Lung (tissue), 11 donors: ENCODE measurements at regions not wholly inside any gene's neighbourhood (a gene's known extent, or its start where the extent isn't known, plus 50 kb on each side); places are given as distances from the start of the nearest gene placed in this dataset.

ENCODE experiments used
- ATAC-seq: fragments of 200-7000 bp; cut with Tn5 transposase; one replicate; pipeline ENCODE4 v1.9.1; 2020; ENCODE audit warnings: moderate number of reproducible peaks; ENCODE audit not compliant: insufficient read depth, low FRiP score
- DNase-seq, 3 donors: peaks; one replicate each; pipeline ENCODE4 v3.0.0-alpha.2; 2013 to 2017
- H3K27ac ChIP-seq, 2 donors: one replicate each; pipeline ENCODE4 v1.5.1; 2013; ENCODE audit warnings: mild to moderate bottlenecking in 2 of 2, moderate library complexity in 2 of 2, control low read depth in 1 of 2, inconsistent platforms in 1 of 2, low read depth in 1 of 2, low read length in 1 of 2
- H3K27me3 ChIP-seq, 3 donors: one replicate each; pipeline ENCODE4 v1.5.1; 2013; ENCODE audit warnings: low read length in 2 of 3; ENCODE audit not compliant: control insufficient read depth in 3 of 3, insufficient read depth in 3 of 3
- H3K36me3 ChIP-seq, 4 donors: one replicate each; pipeline ENCODE4 v1.5.1; 2013; ENCODE audit warnings: low read length in 4 of 4, mild to moderate bottlenecking in 1 of 4, moderate library complexity in 1 of 4; ENCODE audit not compliant: control insufficient read depth in 4 of 4, insufficient read depth in 4 of 4
- H3K4me1 ChIP-seq, 5 donors: one replicate each; pipeline ENCODE4 v1.5.1; 2013; ENCODE audit warnings: low read length in 5 of 5, mild to moderate bottlenecking in 2 of 5, moderate library complexity in 1 of 5; ENCODE audit not compliant: control insufficient read depth in 5 of 5, insufficient read depth in 5 of 5
- H3K4me3 ChIP-seq: one replicate; pipeline ENCODE4 v1.5.1; 2013; ENCODE audit warnings: mild to moderate bottlenecking, control low read depth, moderate library complexity
- H3K9ac ChIP-seq, 2 donors: one replicate each; pipeline ENCODE4 v1.5.1; 2013; ENCODE audit warnings: low read length in 2 of 2, control low read depth in 1 of 2; ENCODE audit not compliant: insufficient read depth in 1 of 2
- H3K9me3 ChIP-seq, 4 donors: one replicate each; pipeline ENCODE4 v1.5.1; 2013; ENCODE audit warnings: low read length in 3 of 4, mild to moderate bottlenecking in 1 of 4, moderate library complexity in 1 of 4; ENCODE audit not compliant: control insufficient read depth in 4 of 4, insufficient read depth in 3 of 4
- CTCF ChIP-seq: IDR thresholded peaks from 2 replicates; pipeline ENCODE4 v1.5.1; 2012; ENCODE audit warnings: mild to moderate bottlenecking; ENCODE audit errors: control extremely low read depth, extremely low read depth
- WGBS, 2 donors: extraction: QIAGEN DNeasy Blood & Tissue Kit; methylation state at CpG; one replicate each; pipeline ENCODE4 v1.1.7; 2013; 5-methylcytosine and 5-hydroxymethylcytosine counted together
- donor health status: control.
- donor health status: control.
- donor health status: Bipolar disorder and iron deficiency.
- donor health status: healthy.
- donor health status: DM: yes; HTN: yes; CAD: no.

- WGBS, 2 donors, result 21 to 33% methylated on average over 2 of the region's 2 CpGs
- DNase-seq, result no peak
- ATAC-seq, result no peak
Observed at GRCh38 chr1:5570931-5571330, 421.3 kb downstream of the NPHP4 start.

GRCh38 chr1:5568321-5568720, 423.9 kb downstream of the NPHP4 start:
- no peak overlapping the region for H3K27ac ChIP-seq
- no peak for ATAC-seq
- no peaks in the 10 kb centered on the region for H3K36me3 ChIP-seq
- H3K4me3 ChIP-seq, result no peak overlapping the region
- no peak for TF ChIP-seq CTCF
- peaks cover 0 to 10% (median 2%) of the 10 kb centered on the region in 4 donors for H3K9me3 ChIP-seq
- no peak for DNase-seq
- H3K9ac ChIP-seq, result no peak overlapping the region
- H3K27me3 ChIP-seq, result no peaks in the 10 kb centered on the region
- H3K4me1 ChIP-seq, result no peaks in the 10 kb centered on the region
- 57 to 74% methylated on average over 6 of the region's 6 CpGs for WGBS, 2 donors

More at GRCh38 chr1:5570931-5571330, 421.3 kb downstream of the NPHP4 start:
- Histone ChIP-seq H3K4me1 (no peaks in the 10 kb centered on the region), H3K36me3 (no peaks in the 10 kb centered on the region), H3K9ac (no peak overlapping the region), H3K27ac (no peak overlapping the region), H3K27me3 (no peaks in the 10 kb centered on the region), H3K9me3 (peaks cover 0 to 8% (median 2%) of the 10 kb centered on the region in 4 donors), H3K4me3 (no peak overlapping the region)
- TF ChIP-seq CTCF, result no peak

GRCh38 chr1:5567839-5568238, 424.4 kb downstream of the NPHP4 start:
- H3K9me3 ChIP-seq, result peaks cover 0 to 10% (median 2%) of the 10 kb centered on the region in 4 donors
- WGBS, 2 donors, result 67 to 88% methylated on average over 3 of the region's 3 CpGs
- DNase-seq (no peak), ATAC-seq (no peak)
- H3K4me3 ChIP-seq, result no peak overlapping the region
- no peak for TF ChIP-seq CTCF
- H3K27me3 ChIP-seq, result no peaks in the 10 kb centered on the region
- H3K36me3 ChIP-seq, result no peaks in the 10 kb centered on the region
- no peaks in the 10 kb centered on the region for H3K4me1 ChIP-seq
- no peak overlapping the region for H3K27ac ChIP-seq
- H3K9ac ChIP-seq, result no peak overlapping the region

GRCh38 chr1:5566924-5567323, 425.3 kb downstream of the NPHP4 start:
- Histone ChIP-seq H3K4me3 (no peak overlapping the region), H3K27ac (no peak overlapping the region), H3K27me3 (no peaks in the 10 kb centered on the region), H3K4me1 (no peaks in the 10 kb centered on the region), H3K9me3 (peaks cover 0 to 10% (median 2%) of the 10 kb centered on the region in 4 donors), H3K36me3 (no peaks in the 10 kb centered on the region), H3K9ac (no peak overlapping the region)
- DNase-seq, result no peak
- no peak for TF ChIP-seq CTCF
- no peak for ATAC-seq
- 62 to 64% methylated on average over 4 of the region's 4 CpGs for WGBS, 2 donors
